Esophagus squamous epithelium (tissue), 4 donors: ENCODE measurements at regions not wholly inside any gene's neighbourhood (a gene's known extent, or its start where the extent isn't known, plus 50 kb on each side); places are given as distances from the start of the nearest gene placed in this dataset.

Experiments used
- CTCF ChIP-seq, 6 experiments: fragments of 450-650 bp in 4 of 6; fragments of 200-600 bp in 2 of 6; sonication (generic) in 2 of 6; IDR thresholded peaks; one replicate each; pipeline ENCODE4 v1.5.1; 2016 to 2019; ENCODE audit warnings: antibody characterized with exemption in 6 of 6, mild to moderate bottlenecking in 4 of 6, moderate library complexity in 4 of 6
- POLR2A ChIP-seq, 4 donors: fragments of 450-650 bp; IDR thresholded peaks; one replicate each; pipeline ENCODE4 v1.6.1; 2017; ENCODE audit warnings: antibody characterized with exemption in 4 of 4, mild to moderate bottlenecking in 4 of 4, moderate library complexity in 3 of 4

DNA sequence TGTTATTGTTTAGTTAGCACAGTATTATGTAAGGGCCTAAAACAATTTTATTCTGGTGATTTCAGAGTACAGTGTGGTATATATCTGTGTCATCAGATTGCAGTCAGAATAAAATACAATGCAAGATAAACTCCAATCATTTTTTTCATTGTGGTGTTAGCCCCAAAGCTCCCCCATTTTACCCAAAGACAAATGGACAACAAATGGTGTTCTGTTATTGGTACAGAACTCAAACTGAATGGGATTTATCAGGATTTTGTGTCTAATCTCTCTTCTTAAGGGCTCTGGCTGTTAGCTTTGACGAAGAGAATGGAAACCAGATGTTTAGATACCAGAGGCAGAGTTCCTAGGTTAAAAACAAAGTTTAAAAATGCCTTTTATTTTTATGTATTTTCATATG lies 163.1 kb upstream of the USP25 start:
- TF ChIP-seq CTCF (IDR thresholded peaks at IDR 0.05) (no peak), POLR2A (IDR thresholded peaks at IDR 0.05) (no peak)
